ENCODE measurements at regions not wholly inside any gene's neighbourhood (a gene's known extent, or its start where the extent isn't known, plus 50 kb on each side); places are given as distances from the start of the nearest gene placed in this dataset.

- H3K4me3 ChIP-seq (ENCODE audit: low read depth, low read length): no peak overlapping the region
- TF ChIP-seq CTCF (IDR thresholded peaks at IDR 0.05; ENCODE audit: control insufficient read depth, extremely low read depth, insufficient read depth): no peak
- no peak for DNase-seq (ENCODE audit: low read depth)
Observed at GRCh38 chr2:6459138-6459537, 406.6 kb downstream of the CMPK2 start.

GRCh38 chr2:6470518-6470917, 395.2 kb downstream of the CMPK2 start:
- DNase-seq (ENCODE audit: low read depth): no peak
- no peak overlapping the region for H3K4me3 ChIP-seq (ENCODE audit: low read depth, low read length)
- no peak for TF ChIP-seq CTCF (IDR thresholded peaks at IDR 0.05; ENCODE audit: control insufficient read depth, extremely low read depth, insufficient read depth)

GRCh38 chr2:6471419-6471818, 394.3 kb downstream of the CMPK2 start:
- H3K4me3 ChIP-seq (ENCODE audit: low read depth, low read length): no peak overlapping the region
- no peak for DNase-seq (ENCODE audit: low read depth)
- no peak for TF ChIP-seq CTCF (IDR thresholded peaks at IDR 0.05; ENCODE audit: control insufficient read depth, extremely low read depth, insufficient read depth)

- TF ChIP-seq CTCF (IDR thresholded peaks at IDR 0.05; ENCODE audit: control insufficient read depth, extremely low read depth, insufficient read depth): no peak
- DNase-seq (ENCODE audit: low read depth): no peak
- no peak overlapping the region for H3K4me3 ChIP-seq (ENCODE audit: low read depth, low read length)
Observed at GRCh38 chr2:6474161-6475140, 391.3 kb downstream of the CMPK2 start.

GRCh38 chr2:6475155-6475940, 390.4 kb downstream of the CMPK2 start:
- TF ChIP-seq CTCF (IDR thresholded peaks at IDR 0.05; ENCODE audit: control insufficient read depth, extremely low read depth, insufficient read depth): no peak
- DNase-seq (ENCODE audit: low read depth): no peak
- H3K4me3 ChIP-seq (ENCODE audit: low read depth, low read length): no peak overlapping the region

GRCh38 chr2:6480514-6480913, 385.2 kb downstream of the CMPK2 start:
- no peak overlapping the region for H3K4me3 ChIP-seq (ENCODE audit: low read depth, low read length)
- no peak for TF ChIP-seq CTCF (IDR thresholded peaks at IDR 0.05; ENCODE audit: control insufficient read depth, extremely low read depth, insufficient read depth)
- DNase-seq (ENCODE audit: low read depth): no peak
